ENCODE measurements at regions not wholly inside any gene's neighbourhood (a gene's known extent, or its start where the extent isn't known, plus 50 kb on each side); places are given as distances from the start of the nearest gene placed in this dataset.

- TF ChIP-seq RAD21 (IDR thresholded peaks at IDR 0.05; ENCODE audit: low read depth) (no peak), YY1 (IDR thresholded peaks at IDR 0.05; ENCODE audit: extremely low read depth, insufficient replicate concordance, low read depth, low read length) (no peak), MAX (IDR thresholded peaks at IDR 0.05) (no peak), JUND (IDR thresholded peaks at IDR 0.05) (no peak), POLR2A (IDR thresholded peaks at IDR 0.05; ENCODE audit: borderline replicate concordance, extremely low read depth, insufficient read depth, insufficient read length) (no peak), CTCF (IDR thresholded peaks at IDR 0.05 in 2 of 3, conservative IDR thresholded peaks at IDR 0.05 in 1 of 3; ENCODE audit: borderline replicate concordance in 1 of 3, insufficient read depth in 1 of 3, low read depth in 2 of 3, low read length in 2 of 3) (no peak), EGR1 (IDR thresholded peaks at IDR 0.05; ENCODE audit: low read depth) (no peak)
These were observed 170.3 kb downstream of the HHIPL2 start for GRCh38 chr1:222377428-222378088.

Data from HCT116 (cell line).